ENCODE measurements at regions not wholly inside any gene's neighbourhood (a gene's known extent, or its start where the extent isn't known, plus 50 kb on each side); places are given as distances from the start of the nearest gene placed in this dataset.

- no peak for DNase-seq
Observed at GRCh38 chr11:79902493-79902892, 461.7 kb upstream of the TENM4 start.

DNA sequence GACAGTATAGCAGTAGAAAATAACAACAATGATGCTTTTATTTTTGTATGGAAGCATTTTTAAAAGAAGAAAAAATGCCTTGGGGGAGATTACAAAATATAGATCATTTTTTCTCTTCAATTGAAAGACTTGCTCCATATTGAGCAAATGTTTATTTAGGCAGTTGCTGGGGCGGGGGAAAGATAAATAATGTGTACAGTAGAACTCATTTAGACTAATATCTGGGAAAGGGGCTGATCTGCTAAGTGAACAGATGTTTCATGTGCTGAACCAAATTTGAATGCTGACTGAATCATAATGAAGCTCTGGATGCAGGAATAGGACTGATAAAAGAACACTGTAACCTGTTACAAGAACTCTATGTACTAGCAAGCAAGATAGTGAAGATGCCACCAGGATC lies 457.1 kb upstream of the TENM4 start:
- DNase-seq: no peak

GRCh38 chr11:79896258-79896657 lies 455.4 kb upstream of the TENM4 start:
- DNase-seq: no peak

DNA sequence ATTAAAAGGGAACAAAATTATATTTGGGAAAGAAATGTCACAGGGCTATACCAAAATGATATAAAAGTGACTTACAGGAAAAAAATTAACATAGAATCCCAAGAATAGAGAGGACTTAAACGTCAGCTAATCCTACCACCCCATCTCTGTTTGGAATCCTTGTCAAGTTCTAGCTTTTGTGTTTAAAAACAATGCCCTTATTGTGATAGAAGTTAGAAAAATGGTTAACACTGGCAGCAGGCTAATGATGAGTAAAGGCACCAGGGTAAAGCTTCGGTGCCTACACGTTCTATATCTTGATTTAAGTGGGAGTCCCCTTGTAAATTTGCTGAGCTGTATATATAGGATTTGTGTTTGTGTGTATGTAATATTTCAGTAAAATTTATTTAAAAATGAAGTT lies 453.3 kb upstream of the TENM4 start:
- no peak for DNase-seq

- no peak for DNase-seq
Observed at GRCh38 chr11:79890272-79890671, 449.4 kb upstream of the TENM4 start.

- DNase-seq: no peak
Observed at GRCh38 chr11:79864882-79865281, 424.1 kb upstream of the TENM4 start.

DNA sequence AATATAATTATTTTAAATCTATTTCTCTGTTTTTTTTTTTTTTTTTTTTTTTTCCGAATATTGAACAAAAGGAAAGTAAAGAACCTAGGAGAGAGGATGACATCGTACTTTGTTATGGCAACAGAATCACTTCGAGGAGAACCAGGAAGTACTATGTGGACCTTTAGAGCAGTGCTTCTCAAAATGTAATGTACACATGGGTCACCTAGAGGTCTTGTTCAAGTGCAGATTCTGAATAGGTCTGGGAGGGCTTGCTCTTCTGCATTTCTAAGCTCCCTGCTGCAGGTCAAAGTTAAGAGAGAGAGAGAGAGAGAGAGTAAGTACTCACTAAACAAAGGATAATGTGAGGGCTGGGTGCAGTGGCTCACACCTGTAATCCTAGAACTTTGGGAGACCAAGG lies 419.5 kb upstream of the TENM4 start:
- DNase-seq: no peak

DNA sequence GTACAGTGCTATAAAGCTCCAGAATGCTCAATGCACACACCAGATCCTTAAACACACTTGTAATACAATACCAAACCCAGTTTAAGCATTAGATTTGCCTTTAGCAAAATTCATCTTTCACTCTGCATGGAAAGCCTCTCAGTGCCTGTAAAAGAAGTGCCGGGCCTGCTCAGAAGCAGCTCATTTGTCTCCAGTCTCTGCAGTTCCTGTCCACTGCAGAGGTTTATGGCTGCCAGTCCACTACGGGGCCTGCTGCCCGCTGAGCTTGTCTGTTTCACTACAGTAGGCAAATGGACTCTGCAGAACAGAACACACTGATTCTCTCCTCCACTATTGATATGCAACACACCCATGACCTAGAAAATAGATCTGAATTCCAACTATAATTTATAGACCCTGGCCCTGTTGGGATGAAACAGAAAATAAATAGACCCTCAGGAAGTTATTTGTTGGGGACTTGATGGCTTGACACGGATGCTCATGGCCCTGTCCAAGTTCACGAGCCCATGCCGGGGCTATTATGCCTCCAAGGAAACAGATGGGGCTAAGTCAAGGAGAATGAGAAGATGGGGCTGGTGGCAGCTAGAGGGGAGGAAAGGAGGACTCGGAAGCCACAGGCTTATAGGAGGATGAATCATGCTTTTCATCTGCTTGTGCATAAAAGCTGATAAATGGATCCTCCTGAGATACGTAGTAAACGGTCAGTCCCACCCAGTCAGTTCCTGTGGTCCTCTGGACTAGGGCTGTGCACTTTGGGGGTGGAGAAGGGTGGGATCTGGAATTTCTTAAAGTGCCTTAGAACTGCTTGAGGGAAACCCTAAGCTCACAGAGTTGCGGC lies 416.8 kb upstream of the TENM4 start:
- no peak for DNase-seq

DNA sequence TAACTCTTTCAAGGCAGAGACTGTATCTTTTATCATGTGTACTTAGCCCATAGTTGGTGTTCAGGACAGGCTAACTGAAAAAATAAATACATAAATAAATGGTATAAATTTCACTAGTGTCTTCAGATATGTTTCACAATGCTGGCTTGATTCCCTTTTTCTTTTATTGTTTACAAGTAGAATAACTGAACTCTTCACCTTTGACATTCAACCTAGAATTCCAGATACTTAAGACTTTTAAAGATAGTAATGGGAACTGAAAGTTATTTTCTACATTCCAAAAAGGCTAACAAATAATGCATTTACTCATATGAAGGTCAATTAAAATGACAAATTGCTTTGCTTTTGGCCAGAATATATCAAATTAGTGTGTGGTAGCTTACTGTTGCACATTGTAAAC lies 411.3 kb upstream of the TENM4 start:
- no peak for DNase-seq

GRCh38 chr11:79845002-79845709 lies 404.3 kb upstream of the TENM4 start:
- no peak for DNase-seq

- DNase-seq: no peak
Observed at GRCh38 chr11:79834015-79834414, 393.2 kb upstream of the TENM4 start.

- DNase-seq: no peak
Observed at GRCh38 chr11:79830446-79830845, 389.6 kb upstream of the TENM4 start.

DNA sequence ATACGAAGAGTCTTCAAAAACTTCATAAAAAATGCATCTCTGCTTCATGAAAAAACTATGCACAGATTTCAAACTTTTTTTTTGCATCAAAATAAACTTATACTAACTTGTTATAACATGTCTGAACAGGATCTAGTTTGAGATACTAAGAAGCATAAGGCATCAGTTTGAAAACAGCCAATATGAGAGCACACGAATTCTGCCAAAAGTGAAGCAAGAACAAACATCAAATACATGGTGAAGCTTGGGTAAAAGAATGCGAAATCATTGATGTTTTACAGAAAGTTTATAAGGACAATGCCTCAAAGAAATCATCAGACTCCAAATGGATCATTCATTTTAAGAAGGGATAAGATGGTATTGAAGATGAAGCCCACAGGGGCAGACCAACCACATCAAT lies 389.1 kb upstream of the TENM4 start:
- DNase-seq: no peak

GRCh38 chr11:79822766-79823165 lies 381.9 kb upstream of the TENM4 start:
- no peak for DNase-seq

DNA sequence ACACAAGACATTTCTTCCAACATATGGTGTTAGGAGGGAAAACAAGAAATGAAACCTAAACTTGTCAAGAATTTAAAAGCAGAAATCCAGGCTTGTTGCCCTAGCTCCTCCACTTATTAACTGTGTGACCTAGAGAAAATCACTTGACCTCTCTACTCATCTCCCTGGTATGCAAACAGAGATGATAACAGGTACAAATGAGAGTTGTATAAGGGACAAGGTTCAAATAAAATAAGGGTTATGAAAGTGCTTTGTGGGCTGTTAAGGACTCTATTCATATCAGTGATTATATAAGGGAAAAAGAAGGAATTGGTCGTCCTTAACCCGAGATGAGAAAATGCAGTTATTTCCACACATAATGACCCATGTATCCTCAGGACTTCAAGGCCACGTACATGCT lies 372.7 kb upstream of the TENM4 start:
- DNase-seq: no peak

GRCh38 chr11:79809487-79809886 lies 368.7 kb upstream of the TENM4 start:
- DNase-seq: no peak

DNA sequence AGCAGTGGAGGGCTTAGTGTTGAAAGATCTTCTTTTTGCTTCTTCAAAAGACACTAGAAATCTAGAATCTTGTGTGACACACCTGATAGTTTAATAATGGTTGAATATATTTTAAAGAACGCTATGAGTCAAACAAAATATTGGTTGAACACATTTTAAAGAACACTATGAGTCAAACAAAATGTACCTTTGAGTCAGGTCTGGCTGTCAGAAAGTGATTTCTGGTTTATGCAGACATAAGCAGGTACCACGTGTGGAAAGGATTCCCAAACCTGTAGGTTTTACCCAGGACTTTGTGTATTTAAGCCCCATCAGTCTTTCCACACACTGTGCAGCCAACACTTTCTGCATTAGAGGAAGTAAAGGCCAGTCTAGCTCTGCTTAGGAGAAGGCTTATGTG lies 366.7 kb upstream of the TENM4 start:
- no peak for DNase-seq

DNA sequence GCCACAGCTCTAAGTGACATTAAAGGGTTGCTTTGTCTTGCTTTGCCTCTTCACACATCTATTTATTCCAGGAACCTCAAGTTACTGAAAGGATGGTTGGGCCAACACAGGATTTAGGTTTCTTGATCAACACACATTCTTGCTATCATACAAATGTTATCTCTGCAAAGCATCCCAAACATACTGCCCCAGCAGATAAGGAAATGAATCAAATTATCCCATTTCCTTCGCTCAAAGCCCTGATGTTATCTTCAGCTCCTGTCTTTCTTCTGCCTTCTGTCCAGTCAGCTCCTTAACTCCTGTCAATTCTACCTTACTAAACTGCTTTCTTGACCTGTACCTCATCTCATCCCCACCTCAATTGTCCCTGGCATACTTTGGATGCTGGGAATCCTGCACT lies 355.9 kb upstream of the TENM4 start:
- DNase-seq: no peak

GRCh38 chr11:79794484-79795393 lies 353.9 kb upstream of the TENM4 start:
- no peak for DNase-seq

DNA sequence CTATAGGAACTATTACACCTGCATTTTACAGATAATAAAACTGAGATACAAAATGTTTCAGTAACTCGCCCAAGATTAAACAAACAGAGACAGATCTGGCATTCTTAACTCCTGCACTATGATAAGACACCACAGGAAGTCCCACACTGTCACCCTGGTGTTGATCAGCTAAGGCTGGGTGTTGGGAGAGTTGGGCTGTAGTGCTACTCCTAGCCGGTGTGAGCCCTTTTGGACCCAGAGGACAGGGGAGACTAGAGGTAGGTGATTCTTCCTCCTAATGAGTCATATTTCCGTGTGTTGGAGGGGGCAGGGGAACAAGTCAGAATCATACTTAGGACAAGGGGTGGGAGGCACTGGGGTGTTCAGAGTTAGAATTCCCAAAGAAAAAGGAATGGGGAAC lies 353.2 kb upstream of the TENM4 start:
- no peak for DNase-seq

DNA sequence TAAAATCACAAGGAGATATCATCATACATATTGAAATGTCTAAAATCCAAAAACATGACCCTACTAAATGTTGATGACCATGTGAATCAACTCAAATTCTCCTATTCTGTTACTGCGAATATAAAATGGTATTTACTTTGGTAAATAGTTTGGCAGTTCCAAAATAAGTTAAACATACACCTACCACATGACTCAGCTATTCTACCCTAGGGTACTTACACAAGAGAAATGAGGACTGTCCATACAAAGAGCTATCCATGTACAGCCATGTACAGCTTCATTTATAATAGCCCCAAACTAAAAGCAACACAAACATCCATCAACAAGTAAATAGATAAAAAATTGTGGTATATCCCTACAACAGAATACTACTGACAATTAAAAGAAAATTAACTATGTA lies 346.1 kb upstream of the TENM4 start:
- no peak for DNase-seq

DNA sequence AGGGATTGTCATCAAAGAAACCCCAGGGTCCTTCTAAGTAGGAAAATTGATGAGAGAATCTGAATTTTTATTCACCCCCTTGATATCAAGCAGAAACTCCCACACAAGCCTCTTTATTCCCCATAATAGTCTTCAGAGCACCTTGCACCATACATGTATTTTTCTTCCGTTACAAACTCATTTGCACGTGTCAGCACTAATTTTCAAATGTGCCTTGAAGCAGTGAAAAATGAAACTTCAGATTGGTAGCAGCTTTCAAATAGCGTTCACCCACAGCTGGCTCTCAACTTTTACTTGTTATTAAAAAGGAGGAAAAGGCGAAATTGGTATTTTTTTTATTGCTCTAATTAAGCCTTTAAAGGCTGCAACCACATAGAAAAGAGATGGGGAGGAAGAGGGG lies 343.0 kb upstream of the TENM4 start:
- DNase-seq: no peak

DNA sequence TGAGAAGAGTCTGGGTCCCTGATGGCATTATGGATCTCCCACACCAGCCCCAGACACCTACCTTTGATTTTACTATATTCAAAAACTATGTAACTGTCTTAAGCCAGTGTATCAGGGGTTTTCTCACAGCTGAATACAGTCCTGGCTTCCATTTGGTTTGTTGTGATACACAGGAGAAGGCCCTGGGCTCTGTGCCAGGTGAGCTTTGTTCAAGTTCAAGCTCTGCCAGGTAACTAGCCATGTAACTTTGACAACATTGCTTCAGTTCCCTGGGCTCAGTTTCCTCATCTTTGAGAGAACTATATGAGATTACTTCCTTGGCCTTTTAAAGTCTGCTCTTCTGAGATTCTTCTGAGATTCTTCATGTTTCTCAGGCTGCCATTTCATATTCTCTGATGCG lies 327.5 kb upstream of the TENM4 start:
- DNase-seq: no peak
